Stimulated activated CD4-positive, alpha-beta T cell treated with anti-CD3 and anti-CD28 coated beads, Interleukin-2, amount 100 ng/mL, for 48 hours (primary cell): ENCODE measurements at regions not wholly inside any gene's neighbourhood (a gene's known extent, or its start where the extent isn't known, plus 50 kb on each side); places are given as distances from the start of the nearest gene placed in this dataset.

Experiments
- DNase-seq, 2 donors: peaks; one replicate each; pipeline ENCODE4 v3.0.0-alpha.2; 2020

- DNase-seq: no peak
These were observed 66.9 kb upstream of the SFMBT2 start for GRCh38 chr10:7477538-7478334.

GRCh38 chr10:7475939-7476338 is 65.1 kb upstream of the SFMBT2 start:
- no peak for DNase-seq

- DNase-seq: no peak
These were observed 64.4 kb upstream of the SFMBT2 start for GRCh38 chr10:7475046-7475911.

GRCh38 chr10:7474388-7474787 is 63.6 kb upstream of the SFMBT2 start:
- no peak for DNase-seq

GRCh38 chr10:7473474-7473873 is 62.6 kb upstream of the SFMBT2 start:
- no peak for DNase-seq

GRCh38 chr10:7471720-7472367 is 61.0 kb upstream of the SFMBT2 start:
- DNase-seq: no peak

- DNase-seq: no peak
These were observed 59.5 kb upstream of the SFMBT2 start for GRCh38 chr10:7470371-7470770.

- DNase-seq: no peak
These were observed 56.3 kb upstream of the SFMBT2 start for GRCh38 chr10:7467031-7467667.

GRCh38 chr10:7464691-7465090 is 53.9 kb upstream of the SFMBT2 start:
- no peak for DNase-seq
